ENCODE measurements at regions not wholly inside any gene's neighbourhood (a gene's known extent, or its start where the extent isn't known, plus 50 kb on each side); places are given as distances from the start of the nearest gene placed in this dataset.

- no peak for TF ChIP-seq JUND (IDR thresholded peaks at IDR 0.05; ENCODE audit: low read depth)
- in situ Hi-C loops (cut with HindIII; ENCODE audit: low pct_unique_long_range_greater_than_20kb, low sequenced_read_pairs) = no loop called here
- DNase-seq (ENCODE audit: low read depth in 1 of 2, low spot score in 1 of 2) = no peak
These were observed 119.9 kb downstream of the FOXD1 start for GRCh38 chr5:73328640-73329039.

GRCh38 chr5:73327908-73328455 lies 120.6 kb downstream of the FOXD1 start:
- no peak for TF ChIP-seq JUND (IDR thresholded peaks at IDR 0.05; ENCODE audit: low read depth)
- in situ Hi-C loops (cut with HindIII; ENCODE audit: low pct_unique_long_range_greater_than_20kb, low sequenced_read_pairs) = no loop called here
- no peak for DNase-seq (ENCODE audit: low read depth in 1 of 2, low spot score in 1 of 2)

GRCh38 chr5:73325546-73325945 lies 123.0 kb downstream of the FOXD1 start:
- in situ Hi-C loops (cut with HindIII; ENCODE audit: low pct_unique_long_range_greater_than_20kb, low sequenced_read_pairs) = no loop called here
- DNase-seq (ENCODE audit: low read depth in 1 of 2, low spot score in 1 of 2) = no peak
- no peak for TF ChIP-seq JUND (IDR thresholded peaks at IDR 0.05; ENCODE audit: low read depth)

DNA sequence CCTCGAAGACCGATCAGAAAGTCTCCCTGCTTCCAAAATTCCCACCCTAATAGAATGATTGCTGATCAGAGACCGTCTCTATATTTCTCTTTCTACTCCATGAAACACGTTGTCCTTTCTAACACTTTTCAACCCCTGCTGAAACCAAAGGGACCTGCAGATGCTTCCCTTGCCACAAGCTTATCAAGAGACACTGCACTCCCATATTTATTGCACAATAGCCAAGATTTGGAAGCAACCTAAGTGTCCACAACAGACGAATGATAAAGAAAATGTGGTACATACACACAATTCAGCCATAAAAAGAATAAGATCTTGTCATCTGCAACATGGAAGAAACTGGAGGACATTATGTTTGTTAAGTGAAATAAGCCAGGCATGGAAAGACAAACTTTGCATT lies 125.1 kb downstream of the FOXD1 start:
- DNase-seq (ENCODE audit: low read depth in 1 of 2, low spot score in 1 of 2) = no peak
- TF ChIP-seq JUND (IDR thresholded peaks at IDR 0.05; ENCODE audit: low read depth) = no peak
- in situ Hi-C loops (cut with HindIII; ENCODE audit: low pct_unique_long_range_greater_than_20kb, low sequenced_read_pairs) = no loop called here

DNA sequence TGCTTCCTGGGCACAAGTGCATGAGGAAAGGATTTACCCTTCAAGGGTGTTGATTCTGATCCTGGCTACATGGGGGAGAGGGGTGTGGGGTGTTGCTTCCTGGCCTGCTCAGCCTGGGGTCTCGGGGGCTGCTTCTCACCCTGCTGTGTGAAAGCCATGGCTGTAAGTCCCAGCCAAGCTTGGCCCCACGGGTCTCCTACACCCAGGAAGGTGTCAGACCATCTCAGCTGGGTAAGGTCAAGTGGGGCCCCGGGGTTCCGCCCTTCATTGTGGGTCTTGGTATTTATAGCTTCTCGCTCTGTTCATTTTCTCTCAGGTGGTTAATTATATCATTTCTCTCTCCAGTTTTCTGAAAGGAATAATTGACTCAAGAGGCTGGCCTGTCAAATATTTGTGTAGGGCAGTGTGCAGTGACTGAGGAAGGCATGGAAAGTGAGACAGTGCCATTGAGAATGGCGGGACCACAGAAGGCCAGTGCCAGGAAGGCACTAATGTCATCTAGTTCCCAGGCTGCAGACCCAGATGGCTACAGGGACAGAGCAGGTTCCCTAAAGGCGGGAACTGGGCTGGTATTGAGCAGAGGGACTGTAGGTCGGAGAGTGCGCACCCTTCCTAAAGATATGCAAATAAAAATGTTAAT lies 126.0 kb downstream of the FOXD1 start:
- no peak for DNase-seq (ENCODE audit: low read depth in 1 of 2, low spot score in 1 of 2)
- in situ Hi-C loops (cut with HindIII; ENCODE audit: low pct_unique_long_range_greater_than_20kb, low sequenced_read_pairs) = no loop called here
- no peak for TF ChIP-seq JUND (IDR thresholded peaks at IDR 0.05; ENCODE audit: low read depth)

DNA sequence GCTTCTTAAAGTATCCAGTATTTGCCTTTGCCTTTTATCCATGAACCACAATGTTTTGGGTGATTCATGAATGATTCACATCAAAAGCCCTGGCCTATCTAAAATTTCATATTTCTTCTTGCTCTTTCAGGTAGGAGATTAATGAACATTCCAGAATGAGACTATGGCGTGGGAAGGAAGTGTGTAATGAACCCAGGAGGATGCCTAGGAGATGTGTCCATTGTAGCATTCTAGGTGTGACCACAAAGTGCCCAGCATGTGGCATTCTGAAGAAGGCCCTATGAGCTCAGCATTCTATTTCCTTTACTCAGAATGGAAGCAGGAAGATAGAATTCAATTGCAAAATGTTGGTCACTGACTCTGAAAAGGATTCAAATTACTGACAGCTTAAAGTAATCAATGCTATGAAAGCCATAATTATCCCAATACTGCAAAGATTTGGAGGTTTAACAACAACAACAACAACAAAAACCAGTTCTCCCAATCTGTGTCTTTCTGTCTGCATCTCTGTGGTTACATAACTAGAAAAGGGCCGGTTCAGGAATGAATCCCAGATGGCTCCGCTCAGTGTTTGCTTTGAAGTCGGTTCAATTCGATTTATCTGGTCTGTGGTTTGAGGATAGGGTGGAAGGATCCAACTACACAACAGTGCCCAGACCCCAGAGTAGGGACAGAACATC lies 126.7 kb downstream of the FOXD1 start:
- in situ Hi-C loops (cut with HindIII; ENCODE audit: low pct_unique_long_range_greater_than_20kb, low sequenced_read_pairs) = no loop called here
- no peak for DNase-seq (ENCODE audit: low read depth in 1 of 2, low spot score in 1 of 2)
- TF ChIP-seq JUND (IDR thresholded peaks at IDR 0.05; ENCODE audit: low read depth) = no peak

- TF ChIP-seq JUND (IDR thresholded peaks at IDR 0.05; ENCODE audit: low read depth) = no peak
- DNase-seq (ENCODE audit: low read depth in 1 of 2, low spot score in 1 of 2) = no peak
- in situ Hi-C loops (cut with HindIII; ENCODE audit: low pct_unique_long_range_greater_than_20kb, low sequenced_read_pairs) = no loop called here
These were observed 129.5 kb downstream of the FOXD1 start for GRCh38 chr5:73319036-73319435.

- no peak for TF ChIP-seq JUND (IDR thresholded peaks at IDR 0.05; ENCODE audit: low read depth)
- in situ Hi-C loops (cut with HindIII; ENCODE audit: low pct_unique_long_range_greater_than_20kb, low sequenced_read_pairs) = no loop called here
- DNase-seq (ENCODE audit: low read depth in 1 of 2, low spot score in 1 of 2) = peak in 1 of 2 experiments; percentile 15
These were observed 130.3 kb downstream of the FOXD1 start for GRCh38 chr5:73318308-73318719.

- TF ChIP-seq JUND (IDR thresholded peaks at IDR 0.05; ENCODE audit: low read depth) = no peak
- in situ Hi-C loops (cut with HindIII; ENCODE audit: low pct_unique_long_range_greater_than_20kb, low sequenced_read_pairs) = no loop called here
- peak in 1 of 2 experiments; percentile 10 for DNase-seq (ENCODE audit: low read depth in 1 of 2, low spot score in 1 of 2)
These were observed 131.1 kb downstream of the FOXD1 start for GRCh38 chr5:73317523-73317922.

- no peak for TF ChIP-seq JUND (IDR thresholded peaks at IDR 0.05; ENCODE audit: low read depth)
- no peak for DNase-seq (ENCODE audit: low read depth in 1 of 2, low spot score in 1 of 2)
- in situ Hi-C loops (cut with HindIII; ENCODE audit: low pct_unique_long_range_greater_than_20kb, low sequenced_read_pairs) = no loop called here
These were observed 134.0 kb downstream of the FOXD1 start for GRCh38 chr5:73314395-73315257.

DNA sequence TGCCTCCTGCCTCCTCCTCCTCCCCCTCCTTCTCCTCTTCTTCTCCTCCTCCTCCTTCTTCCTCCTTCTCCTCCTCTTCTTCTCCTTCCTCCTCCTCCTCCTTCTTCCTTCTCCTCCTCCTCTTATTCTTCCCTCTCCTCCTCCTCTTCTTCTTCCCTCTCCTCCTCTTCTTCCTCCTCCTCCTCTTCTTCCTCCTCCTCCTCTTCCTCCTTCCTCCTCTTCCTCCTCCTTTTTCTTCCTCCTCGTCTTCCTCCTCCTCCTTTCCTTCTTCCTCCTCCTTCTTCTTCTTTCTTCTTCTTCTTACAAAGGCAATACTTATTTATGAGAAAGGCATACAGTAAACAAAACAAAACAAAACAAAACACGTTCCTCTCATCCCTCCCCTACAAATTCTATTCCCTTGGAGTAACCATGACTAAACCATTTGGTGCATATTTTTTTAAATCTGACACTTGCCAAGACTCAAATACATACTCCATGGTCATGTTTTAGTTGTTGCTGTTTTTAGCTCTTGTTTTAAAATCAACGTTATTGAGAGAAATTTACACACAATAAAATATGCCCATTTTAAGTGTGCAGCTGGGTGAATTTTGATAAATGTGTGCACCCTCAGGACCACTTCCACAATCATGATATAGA lies 135.6 kb downstream of the FOXD1 start:
- no peak for DNase-seq (ENCODE audit: low read depth in 1 of 2, low spot score in 1 of 2)
- in situ Hi-C loops (cut with HindIII; ENCODE audit: low pct_unique_long_range_greater_than_20kb, low sequenced_read_pairs) = no loop called here
- TF ChIP-seq JUND (IDR thresholded peaks at IDR 0.05; ENCODE audit: low read depth) = no peak

DNA sequence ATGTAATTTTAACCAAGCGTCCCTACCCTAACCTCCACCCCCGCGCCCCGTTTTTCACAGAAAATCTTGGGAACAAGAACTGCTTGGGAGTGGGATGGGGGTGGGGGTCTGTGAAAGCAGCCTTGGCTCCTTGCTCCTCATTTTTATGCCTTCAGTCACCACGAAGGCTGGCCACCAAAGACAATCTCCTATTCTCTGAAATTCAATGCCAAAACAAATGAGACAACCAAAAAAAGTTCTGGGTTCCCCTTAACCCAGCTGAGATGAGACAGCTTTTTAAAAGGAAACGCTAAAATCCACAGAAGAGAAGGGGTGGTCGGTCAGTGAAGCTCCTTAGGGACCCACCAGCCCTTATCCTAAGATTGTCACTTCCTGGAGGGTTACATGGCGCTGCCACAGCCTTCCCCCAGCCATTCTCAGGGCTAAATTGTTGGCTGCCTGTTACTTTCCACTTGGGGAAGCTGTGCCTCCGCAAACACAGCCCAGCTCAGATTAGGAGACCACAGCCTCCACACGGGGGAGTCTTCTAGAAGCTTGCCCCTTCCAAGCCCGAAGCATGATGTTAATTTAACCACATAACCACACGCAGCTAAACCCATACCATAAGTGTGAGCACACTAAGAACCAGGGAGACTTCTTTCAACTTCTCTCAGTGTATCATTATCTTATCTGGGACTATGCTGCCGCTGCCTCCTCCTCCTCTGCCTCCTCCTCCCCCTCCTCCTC lies 136.3 kb downstream of the FOXD1 start:
- in situ Hi-C loops (cut with HindIII; ENCODE audit: low pct_unique_long_range_greater_than_20kb, low sequenced_read_pairs) = no loop called here
- DNase-seq (ENCODE audit: low read depth in 1 of 2, low spot score in 1 of 2) = no peak
- no peak for TF ChIP-seq JUND (IDR thresholded peaks at IDR 0.05; ENCODE audit: low read depth)
